GM21825 (cell line): ENCODE measurements at regions not wholly inside any gene's neighbourhood (a gene's known extent, or its start where the extent isn't known, plus 50 kb on each side); places are given as distances from the start of the nearest gene placed in this dataset.

Source experiments
- ATAC-seq: cut with Tn5 transposase; IDR thresholded peaks from one replicate; pipeline ENCODE4 v1.9.1; 2021; ENCODE audit warnings: mild to moderate bottlenecking, moderate library complexity; ENCODE audit not compliant: unreplicated experiment

- ATAC-seq, result no peak
Measured at GRCh38 chr18:33960417-33960816, 264.3 kb downstream of the NOL4 start.

DNA sequence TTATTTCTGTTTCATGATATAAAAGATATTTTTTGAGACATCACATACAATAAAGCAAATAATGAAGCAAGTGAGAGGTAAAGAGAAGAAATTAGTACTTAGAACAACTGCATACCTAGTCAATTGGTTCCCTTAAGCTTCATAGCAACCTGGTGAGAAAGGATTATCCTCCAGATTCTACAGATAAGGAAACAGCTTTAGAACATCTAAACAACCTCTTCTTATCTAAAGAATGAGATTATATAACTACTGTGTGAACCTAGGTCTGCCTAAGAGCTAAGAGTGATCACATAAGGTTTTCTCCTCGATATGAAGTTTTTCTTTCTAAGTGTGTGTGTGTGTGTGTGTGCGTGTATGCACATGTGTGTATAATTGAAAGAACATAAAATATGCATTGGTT, 265.1 kb downstream of the NOL4 start:
- no peak for ATAC-seq

DNA sequence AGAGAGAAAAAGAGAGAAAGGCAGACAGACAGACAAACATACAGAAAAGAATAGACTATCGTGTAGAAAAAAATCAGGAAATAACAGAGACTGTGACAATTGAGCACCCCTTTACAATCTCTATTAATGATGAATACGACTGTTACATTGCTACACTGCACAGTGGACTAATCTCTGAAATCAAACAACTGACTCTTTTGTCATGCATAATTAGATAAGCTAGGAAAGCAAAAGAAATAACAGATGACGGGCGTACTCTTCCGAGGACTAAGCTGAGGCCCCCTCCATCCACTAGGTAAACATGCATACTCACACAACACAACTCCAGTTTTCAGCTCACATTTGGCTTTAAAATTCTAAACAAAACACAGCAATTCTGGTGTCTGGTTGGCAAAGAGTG, 267.0 kb downstream of the NOL4 start:
- ATAC-seq, result no peak

DNA sequence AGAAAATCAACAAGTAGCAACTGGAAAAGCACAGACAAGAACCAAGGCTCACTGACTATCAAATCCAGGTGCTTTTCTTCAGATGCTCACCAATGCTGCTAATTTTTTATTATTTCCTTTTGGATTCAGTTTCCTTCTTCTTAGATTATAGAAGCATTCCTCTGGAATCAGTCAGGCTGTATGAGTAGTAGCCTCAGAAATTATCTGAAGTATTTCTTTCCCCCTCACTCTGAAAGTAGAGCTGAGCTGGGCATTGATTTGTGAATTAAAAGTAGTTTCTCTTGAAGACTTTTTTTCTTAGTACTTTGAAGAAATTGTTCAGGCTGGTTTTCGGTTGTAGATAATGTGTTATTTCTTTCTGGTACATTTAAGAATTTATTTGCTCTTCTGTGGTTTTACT, 273.7 kb downstream of the NOL4 start:
- no peak for ATAC-seq

GRCh38 chr18:33946336-33946735, 278.4 kb downstream of the NOL4 start:
- no peak for ATAC-seq

- no peak for ATAC-seq
Measured at GRCh38 chr18:33944493-33944892, 280.2 kb downstream of the NOL4 start.

GRCh38 chr18:33937270-33937816, 287.4 kb downstream of the NOL4 start:
- ATAC-seq, result no peak

- ATAC-seq, result no peak
Measured at GRCh38 chr18:33934258-33934657, 290.5 kb downstream of the NOL4 start.

- no peak for ATAC-seq
Measured at GRCh38 chr18:33928231-33928630, 296.5 kb downstream of the NOL4 start.

GRCh38 chr18:33924576-33924975, 300.1 kb downstream of the NOL4 start:
- no peak for ATAC-seq

DNA sequence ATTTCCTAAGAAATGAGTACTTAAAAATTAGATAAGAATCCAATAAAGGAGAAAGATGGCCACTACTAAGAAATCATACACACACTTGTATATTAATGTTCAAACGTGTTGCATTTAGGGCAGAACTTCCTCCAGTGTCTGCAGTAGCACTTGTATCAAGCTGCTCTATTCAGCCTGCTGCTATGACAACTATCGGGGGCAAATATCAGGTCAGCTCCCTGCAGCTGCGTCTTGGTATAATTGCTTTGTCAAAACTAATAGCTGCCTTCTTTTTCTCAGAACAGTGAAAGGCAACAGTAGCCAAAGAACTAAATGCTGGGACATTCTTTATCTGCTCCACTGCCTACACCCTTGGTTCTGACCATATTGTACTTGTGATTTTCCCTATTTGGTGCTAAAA, 300.7 kb downstream of the NOL4 start:
- ATAC-seq, result no peak

DNA sequence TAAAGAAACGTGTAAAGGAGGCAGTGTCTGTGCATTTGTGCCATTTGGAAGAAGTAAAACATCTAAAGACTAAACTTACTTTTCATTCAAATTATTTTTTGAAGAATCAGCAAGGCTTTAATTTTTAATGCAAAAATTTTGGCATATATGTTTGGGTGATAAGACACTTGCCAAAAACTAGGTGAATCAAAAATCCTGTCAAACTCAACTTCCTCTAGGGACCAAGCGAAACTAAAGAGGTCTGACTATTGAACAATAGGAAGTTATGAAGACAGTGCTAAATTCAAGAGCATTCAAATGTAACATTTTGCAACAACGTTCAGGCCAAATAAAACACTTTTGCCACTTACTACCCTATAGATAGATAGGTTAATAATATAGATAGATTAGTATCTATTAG, 306.1 kb downstream of the NOL4 start:
- no peak for ATAC-seq

DNA sequence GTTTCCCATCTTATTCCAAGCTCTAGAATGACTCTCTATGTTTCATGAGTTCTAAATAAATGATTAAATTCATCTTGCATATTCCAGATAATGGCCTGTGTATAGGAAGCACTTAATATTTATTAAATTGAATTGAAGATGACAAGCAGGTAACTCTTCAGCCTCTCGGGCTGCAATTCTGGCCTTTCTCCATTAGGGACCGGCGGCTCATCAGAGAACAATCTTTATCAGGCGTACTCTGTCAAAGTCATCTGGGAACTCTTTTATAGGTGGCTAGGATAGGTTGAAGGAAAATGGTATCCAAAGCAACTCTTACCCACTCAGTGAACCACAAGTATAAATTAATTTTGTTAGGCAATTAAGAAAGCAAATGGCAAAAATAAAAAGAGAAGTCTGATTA, 308.5 kb downstream of the NOL4 start:
- ATAC-seq, result no peak

DNA sequence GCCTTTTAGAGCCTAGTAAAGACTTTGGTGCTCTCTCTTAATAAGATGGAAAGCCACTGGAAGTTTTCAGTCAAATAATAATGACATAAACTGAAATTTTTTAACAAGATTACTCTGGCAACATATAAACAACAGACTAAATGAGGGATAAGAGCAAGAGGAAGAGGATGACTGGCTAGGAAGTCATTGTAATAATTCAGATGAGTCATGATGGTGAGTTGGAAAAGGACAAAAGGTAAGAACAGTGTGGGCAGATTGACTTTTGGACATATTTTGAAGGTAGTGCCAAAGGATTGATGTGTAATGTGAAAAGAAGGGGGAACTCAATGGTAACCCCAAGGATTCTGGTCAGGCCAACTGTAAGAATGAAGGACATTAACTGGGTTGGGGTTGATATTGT, 310.3 kb downstream of the NOL4 start:
- no peak for ATAC-seq

- ATAC-seq, result no peak
Measured at GRCh38 chr18:33906046-33906445, 318.7 kb downstream of the NOL4 start.

DNA sequence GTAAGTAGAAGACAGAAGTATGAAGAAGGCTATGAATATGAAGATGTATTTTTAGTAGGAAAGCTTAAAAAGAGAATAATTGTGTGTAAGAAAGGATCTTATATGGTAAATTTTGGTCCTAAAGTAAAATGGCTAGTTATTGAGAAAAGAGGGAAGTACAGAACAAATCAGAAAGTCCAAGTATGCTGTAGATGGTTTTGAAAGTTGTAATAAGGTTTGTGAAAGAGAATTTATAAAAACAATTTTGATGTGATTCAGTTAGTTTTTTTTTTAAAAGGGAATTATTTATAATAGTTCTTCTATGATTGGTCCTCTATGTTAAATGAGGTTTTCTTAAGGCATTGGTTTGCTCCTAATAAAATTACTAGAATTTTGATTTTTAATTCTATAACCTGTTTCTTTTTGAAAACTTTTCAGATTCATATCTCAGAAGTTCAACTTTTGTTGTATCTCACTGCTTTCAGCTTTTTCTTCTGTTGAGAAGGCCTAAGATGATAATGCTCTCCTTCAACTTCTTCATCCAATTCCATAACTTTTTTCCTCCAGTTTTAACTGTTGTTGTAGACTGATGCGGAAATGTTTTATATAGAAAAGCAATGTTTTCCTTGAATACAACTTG, 322.7 kb downstream of the NOL4 start:
- no peak for ATAC-seq

DNA sequence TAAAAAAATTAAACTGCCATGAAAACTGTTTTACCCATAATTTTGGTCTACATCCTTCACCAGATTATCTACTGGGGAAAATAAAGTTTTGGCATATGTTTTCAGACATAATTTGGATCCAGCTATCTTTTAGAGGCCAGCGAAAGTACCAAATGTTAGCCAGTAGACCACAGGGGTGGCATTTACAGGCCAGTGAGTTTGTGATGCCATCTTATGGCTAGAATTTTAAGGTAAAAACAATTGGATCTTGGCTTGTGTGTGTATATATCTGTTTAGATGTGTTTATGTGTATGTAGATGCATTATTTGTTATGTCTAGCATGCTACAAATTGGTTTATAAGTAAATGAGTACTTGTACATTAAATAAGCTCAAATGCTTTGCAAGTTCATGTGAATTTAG, 322.6 kb downstream of the ASXL3 start:
- ATAC-seq, result no peak

GRCh38 chr18:33898427-33898826, 320.4 kb downstream of the ASXL3 start:
- ATAC-seq, result no peak

DNA sequence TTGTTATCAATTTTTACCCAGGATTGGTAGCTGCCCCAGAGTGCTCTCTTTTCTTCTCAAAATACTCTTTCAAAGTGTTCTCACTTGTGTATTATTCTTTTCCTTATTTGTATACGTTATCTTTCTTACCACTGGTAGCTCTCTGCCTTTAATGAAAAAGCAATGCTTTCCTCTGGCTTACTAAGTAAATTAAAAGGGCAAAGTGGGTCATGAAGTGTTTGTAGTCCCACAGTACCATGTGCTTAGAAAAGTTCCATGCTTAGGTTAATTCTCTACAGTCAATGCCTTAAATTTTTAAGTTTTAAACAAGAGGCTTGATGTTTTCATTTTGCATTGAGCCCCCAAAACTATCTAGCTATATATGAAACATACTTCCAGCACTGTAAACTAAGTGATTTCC, 300.2 kb downstream of the ASXL3 start:
- no peak for ATAC-seq

DNA sequence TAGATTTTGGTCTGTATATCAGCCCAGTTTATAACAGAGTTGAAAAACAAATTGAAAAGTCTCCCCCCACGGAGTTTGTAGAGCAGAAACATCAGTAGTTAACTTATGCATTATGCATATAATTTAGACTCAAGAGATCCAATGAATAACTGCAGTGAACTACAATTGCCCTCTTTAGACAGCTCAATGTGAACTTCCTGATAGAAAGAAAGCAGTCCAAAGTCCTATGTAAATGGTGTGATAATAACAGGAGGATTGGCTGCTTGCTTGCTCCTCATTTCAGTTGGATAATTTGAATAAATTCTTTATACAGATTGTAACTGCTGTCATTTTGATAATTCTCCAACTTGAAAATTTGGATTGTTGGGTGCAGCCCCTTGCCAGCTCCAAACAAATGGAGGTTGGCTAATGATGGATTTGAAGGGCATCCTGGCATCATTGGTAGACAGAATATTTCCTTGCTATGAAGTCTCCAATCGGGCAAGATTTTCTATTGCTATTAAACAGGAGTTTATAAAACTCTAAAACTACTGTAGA, 297.1 kb downstream of the ASXL3 start:
- ATAC-seq, result no peak

- ATAC-seq, result no peak
Measured at GRCh38 chr18:33873112-33873511, 295.1 kb downstream of the ASXL3 start.

DNA sequence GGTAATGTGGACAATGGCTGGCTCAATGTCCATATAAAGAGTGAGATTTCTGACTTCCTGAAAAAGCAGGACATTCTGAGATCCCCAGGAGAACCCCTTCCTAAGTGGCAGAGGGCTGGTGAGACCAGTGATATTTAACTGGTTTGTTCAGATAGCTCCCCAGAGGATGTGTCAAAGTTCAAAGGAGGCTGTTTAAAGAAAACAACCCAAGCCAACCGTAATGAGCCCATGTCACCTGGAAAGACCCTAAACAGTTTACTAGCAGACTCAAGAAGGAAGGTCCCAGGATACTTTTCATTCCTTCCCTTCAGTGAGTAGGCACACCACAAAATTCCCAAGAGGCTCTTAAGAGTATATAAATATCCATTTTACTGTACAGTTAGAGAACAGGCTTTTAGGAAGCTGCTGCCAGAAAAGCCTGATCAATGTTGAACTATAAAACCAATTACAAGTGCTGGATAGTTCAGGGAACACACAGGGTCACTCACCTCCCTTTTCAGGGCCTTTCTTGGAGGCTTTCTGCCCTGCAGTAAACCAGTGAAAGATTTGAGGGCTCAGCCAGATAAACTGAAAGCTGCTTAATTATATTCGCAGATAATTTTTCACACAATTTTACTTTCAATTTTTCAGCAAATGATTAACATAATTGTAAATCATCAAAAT, 293.5 kb downstream of the ASXL3 start:
- ATAC-seq, result no peak
